Pancreas (tissue), 10 donors: ENCODE measurements at regions not wholly inside any gene's neighbourhood (a gene's known extent, or its start where the extent isn't known, plus 50 kb on each side); places are given as distances from the start of the nearest gene placed in this dataset.

Experiments used
- ATAC-seq, 4 donors: fragments of 200-7000 bp; cut with Tn5 transposase; one replicate each; pipeline versions ENCODE4 v1.8.0 to v1.9.1; 2020; ENCODE audit warnings: mild to moderate bottlenecking in 4 of 4, moderate library complexity in 4 of 4
- DNase-seq, 6 donors: peaks; one replicate each; pipeline ENCODE4 v3.0.0-alpha.2; 2020
- FAIRE-seq: peaks from 2 replicates; lab custom pipeline; 2012; peaks lifted over from hg19 to GRCh38; lab: Jason Lieb, UNC
- H3K27ac ChIP-seq, 4 donors: fragments of 200-600 bp; sonication (generic); 1 replicate in 3 of 4; 2 replicates in 1 of 4; pipeline versions ENCODE4 v1.5.0 to v1.8.0; 2020
- H3K27me3 ChIP-seq, 4 donors: fragments of 200-600 bp; one replicate each; pipeline ENCODE4 v1.8.0; 2021
- H3K36me3 ChIP-seq, 3 donors: fragments of 200-600 bp; sonication (generic) in 1 of 3; one replicate each; pipeline versions ENCODE4 v1.5.0 to v1.8.0; 2020 to 2021
- H3K4me1 ChIP-seq, 3 donors: fragments of 200-600 bp; one replicate each; pipeline ENCODE4 v1.8.0; 2021
- H3K4me3 ChIP-seq, 4 donors: fragments of 200-600 bp; sonication (generic) in 2 of 4; one replicate each; pipeline versions ENCODE4 v1.5.0 to v1.8.0; 2020 to 2021
- H3K9me3 ChIP-seq, 4 donors: fragments of 200-600 bp; one replicate each; pipeline ENCODE4 v1.8.0; 2021
- WGBS, 2 donors: extraction: QIAGEN DNeasy Blood & Tissue Kit; methylation state at CpG; one replicate each; pipeline ENCODE4 v1.1.7; 2013; 5-methylcytosine and 5-hydroxymethylcytosine counted together
- intact Hi-C, 3 donors: fragments of 100-400 bp; cut with DNase I; formaldehyde crosslinking; loops; one replicate each; pipeline versions ENCODE4 v1.11.1 to v1.14.2; 2022
- TF ChIP-seq, protein P1 (sequence below), 4 donors: fragments of 200-600 bp; sonication (generic) in 3 of 4; IDR thresholded peaks; one replicate each; pipeline versions ENCODE4 v1.5.0 to v1.8.0; 2021; ENCODE audit warnings: antibody characterized with exemption in 4 of 4
- donor health status: healthy with polysubstance abuse.
- donor health status: DM: no; HTN: no; CAD: no; lungs with moderate emphysema.
- donor health status: DM: no; HTN: no; CAD: no.
- donor health status: control.
- donor health status: control.
- donor health status: Bipolar disorder and iron deficiency.
- donor health status: DM: yes; HTN: yes; CAD: no.
- donor health status: DM: no; HTN: no; CAD: no.
- donor health status: DM: no; HTN: no; CAD: no.
- donor health status: DM: yes; HTN: yes; CAD: no.

- FAIRE-seq (no peak), DNase-seq (no peak), ATAC-seq (no peak)
- WGBS, 2 donors, result 84 to 85% methylated on average over 5 of the region's 5 CpGs
- H3K4me3 ChIP-seq, result no peak overlapping the region
- intact Hi-C loops, result no loop called here
- H3K27ac ChIP-seq, result no peak overlapping the region
- TF ChIP-seq, protein P1, sequence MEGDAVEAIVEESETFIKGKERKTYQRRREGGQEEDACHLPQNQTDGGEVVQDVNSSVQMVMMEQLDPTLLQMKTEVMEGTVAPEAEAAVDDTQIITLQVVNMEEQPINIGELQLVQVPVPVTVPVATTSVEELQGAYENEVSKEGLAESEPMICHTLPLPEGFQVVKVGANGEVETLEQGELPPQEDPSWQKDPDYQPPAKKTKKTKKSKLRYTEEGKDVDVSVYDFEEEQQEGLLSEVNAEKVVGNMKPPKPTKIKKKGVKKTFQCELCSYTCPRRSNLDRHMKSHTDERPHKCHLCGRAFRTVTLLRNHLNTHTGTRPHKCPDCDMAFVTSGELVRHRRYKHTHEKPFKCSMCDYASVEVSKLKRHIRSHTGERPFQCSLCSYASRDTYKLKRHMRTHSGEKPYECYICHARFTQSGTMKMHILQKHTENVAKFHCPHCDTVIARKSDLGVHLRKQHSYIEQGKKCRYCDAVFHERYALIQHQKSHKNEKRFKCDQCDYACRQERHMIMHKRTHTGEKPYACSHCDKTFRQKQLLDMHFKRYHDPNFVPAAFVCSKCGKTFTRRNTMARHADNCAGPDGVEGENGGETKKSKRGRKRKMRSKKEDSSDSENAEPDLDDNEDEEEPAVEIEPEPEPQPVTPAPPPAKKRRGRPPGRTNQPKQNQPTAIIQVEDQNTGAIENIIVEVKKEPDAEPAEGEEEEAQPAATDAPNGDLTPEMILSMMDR (IDR thresholded peaks at IDR 0.05), result no peak
- no peaks in the 10 kb centered on the region for H3K4me1 ChIP-seq
- H3K36me3 ChIP-seq, result no peaks in the 10 kb centered on the region
- H3K9me3 ChIP-seq, result no peaks in the 10 kb centered on the region
- H3K27me3 ChIP-seq, result no peaks in the 10 kb centered on the region
Observed at GRCh38 chr12:18979401-18980126, 150.0 kb upstream of the PLEKHA5 start.

- Histone ChIP-seq H3K9me3 (no peaks in the 10 kb centered on the region), H3K27me3 (no peaks in the 10 kb centered on the region), H3K27ac (no peak overlapping the region), H3K4me3 (no peak overlapping the region), H3K4me1 (no peaks in the 10 kb centered on the region), H3K36me3 (no peaks in the 10 kb centered on the region)
- TF ChIP-seq, protein P1 (IDR thresholded peaks at IDR 0.05), result no peak
- FAIRE-seq (no peak), DNase-seq (no peak), ATAC-seq (no peak)
- intact Hi-C loops, result no loop called here
Observed at GRCh38 chr12:18981732-18982131, 147.8 kb upstream of the PLEKHA5 start.

- ATAC-seq (no peak), DNase-seq (no peak), FAIRE-seq (no peak)
- no peak overlapping the region for H3K4me3 ChIP-seq
- no peaks in the 10 kb centered on the region for H3K9me3 ChIP-seq
- WGBS, 2 donors, result 80% methylated on average over 9 of the region's 9 CpGs
- H3K27me3 ChIP-seq, result no peaks in the 10 kb centered on the region
- H3K27ac ChIP-seq, result no peak overlapping the region
- no peaks in the 10 kb centered on the region for H3K4me1 ChIP-seq
- intact Hi-C loops, result no loop called here
- H3K36me3 ChIP-seq, result no peaks in the 10 kb centered on the region
- TF ChIP-seq, protein P1 (IDR thresholded peaks at IDR 0.05), result no peak
Observed at GRCh38 chr12:18982226-18982949, 147.1 kb upstream of the PLEKHA5 start.

DNA sequence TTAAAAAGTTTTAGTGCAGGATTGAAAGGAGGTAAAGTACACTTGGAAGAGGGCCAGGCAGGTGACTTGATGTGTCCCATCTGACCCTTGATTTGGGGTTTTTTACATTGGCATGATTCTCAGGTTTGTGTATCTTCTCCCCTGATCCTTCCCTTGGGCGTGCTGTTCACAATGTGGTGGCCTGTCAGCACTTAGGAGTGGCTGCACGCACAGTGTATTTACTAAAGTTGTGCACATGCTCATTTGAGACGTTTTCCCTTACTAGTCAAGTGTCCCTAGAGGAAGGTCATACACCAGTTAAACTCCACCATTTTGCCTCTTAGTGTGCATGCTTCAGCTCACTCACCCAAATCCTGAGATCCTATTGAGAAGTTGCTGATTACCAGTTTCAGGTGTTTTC is 145.7 kb upstream of the PLEKHA5 start:
- H3K27ac ChIP-seq, result no peak overlapping the region
- TF ChIP-seq, protein P1 (IDR thresholded peaks at IDR 0.05), result no peak
- intact Hi-C loops, result no loop called here
- no peaks in the 10 kb centered on the region for H3K36me3 ChIP-seq
- no peaks in the 10 kb centered on the region for H3K9me3 ChIP-seq
- no peak for FAIRE-seq
- no peaks in the 10 kb centered on the region for H3K27me3 ChIP-seq
- H3K4me3 ChIP-seq, result no peak overlapping the region
- WGBS, 2 donors, result 78 to 79% methylated on average over 3 of the region's 3 CpGs
- no peaks in the 10 kb centered on the region for H3K4me1 ChIP-seq
- no peak for DNase-seq
- ATAC-seq, result no peak

DNA sequence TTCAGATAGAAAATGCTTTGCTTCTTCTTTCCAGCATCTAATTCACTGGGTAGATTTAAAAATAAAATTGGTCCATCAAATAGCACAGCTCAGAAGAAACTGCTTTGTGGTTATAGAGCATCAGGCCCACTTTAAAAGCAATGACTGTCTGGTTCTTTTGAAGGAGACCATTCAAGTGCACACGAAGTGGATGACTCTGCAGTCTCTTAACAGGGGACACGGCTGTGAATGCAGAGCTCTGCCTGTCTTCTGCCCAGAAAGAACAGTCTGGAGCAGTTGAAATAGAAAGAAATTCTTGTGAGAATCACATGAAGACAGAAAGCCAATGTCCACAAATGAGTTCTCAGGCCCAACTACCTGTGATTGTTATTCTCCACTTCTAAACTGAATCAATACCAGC is 138.7 kb upstream of the PLEKHA5 start:
- no peaks in the 10 kb centered on the region for H3K4me1 ChIP-seq
- H3K27ac ChIP-seq, result no peak overlapping the region
- intact Hi-C loops, result no loop called here
- TF ChIP-seq, protein P1 (IDR thresholded peaks at IDR 0.05), result no peak
- no peak for DNase-seq
- ATAC-seq, result no peak
- no peaks in the 10 kb centered on the region for H3K9me3 ChIP-seq
- H3K27me3 ChIP-seq, result no peaks in the 10 kb centered on the region
- FAIRE-seq, result no peak
- H3K4me3 ChIP-seq, result no peak overlapping the region
- WGBS, 2 donors, result 69 to 79% methylated on average over 2 of the region's 2 CpGs
- H3K36me3 ChIP-seq, result no peaks in the 10 kb centered on the region
